ENCODE measurements at regions not wholly inside any gene's neighbourhood (a gene's known extent, or its start where the extent isn't known, plus 50 kb on each side); places are given as distances from the start of the nearest gene placed in this dataset.

DNA sequence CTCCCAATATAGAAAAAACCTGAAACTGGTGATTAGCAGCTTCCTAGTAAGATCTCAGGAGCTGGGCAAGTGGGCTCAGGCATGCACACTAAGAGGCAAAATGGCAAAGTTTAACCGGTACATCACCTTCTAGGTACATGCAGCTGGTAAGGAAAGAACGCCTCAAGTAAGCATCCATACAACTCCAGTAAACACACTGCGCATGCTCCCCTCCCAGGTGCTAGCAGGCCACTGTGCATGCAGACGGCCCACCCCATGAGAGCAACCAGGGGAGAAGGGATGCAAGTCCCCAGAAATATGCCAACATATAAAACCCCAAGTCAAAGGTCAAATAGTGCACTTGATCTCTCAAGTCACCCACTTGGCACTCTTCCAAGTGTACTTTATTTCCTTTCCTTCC lies 228.6 kb upstream of the KIF2A start:
- WGBS, 3 donors: 52 to 82% (median 81%) methylated on average over 4 of the region's 4 CpGs
- DNase-seq (peak in 1 of 2 donors; percentile 38), FAIRE-seq (no peak)
- H3K27ac ChIP-seq (ENCODE audit: low read depth in 1 of 3, low read length in 2 of 3): no peak overlapping the region
- H3K4me1 ChIP-seq (ENCODE audit: control insufficient read depth in 3 of 3, insufficient read depth in 2 of 3, low read depth in 1 of 3, low read length in 2 of 3): no peaks in the 10 kb centered on the region
- no peaks in the 10 kb centered on the region for H3K36me3 ChIP-seq (ENCODE audit: control insufficient read depth in 3 of 3, insufficient read depth in 2 of 3, low read depth in 1 of 3, low read length in 3 of 3)
- peaks cover 0 to 2% (median 0%) of the 10 kb centered on the region in 3 donors for H3K27me3 ChIP-seq (ENCODE audit: control insufficient read depth in 3 of 3, insufficient read depth in 3 of 3, low read length in 3 of 3)
- H3K4me3 ChIP-seq (ENCODE audit: low read depth in 1 of 3, low read length in 3 of 3): no peak overlapping the region
- H3K9me3 ChIP-seq (ENCODE audit: control insufficient read depth in 2 of 2, insufficient read depth in 1 of 2, low read depth in 1 of 2, low read length in 1 of 2): peaks cover 0 to 3% of the 10 kb centered on the region in 2 donors

DNA sequence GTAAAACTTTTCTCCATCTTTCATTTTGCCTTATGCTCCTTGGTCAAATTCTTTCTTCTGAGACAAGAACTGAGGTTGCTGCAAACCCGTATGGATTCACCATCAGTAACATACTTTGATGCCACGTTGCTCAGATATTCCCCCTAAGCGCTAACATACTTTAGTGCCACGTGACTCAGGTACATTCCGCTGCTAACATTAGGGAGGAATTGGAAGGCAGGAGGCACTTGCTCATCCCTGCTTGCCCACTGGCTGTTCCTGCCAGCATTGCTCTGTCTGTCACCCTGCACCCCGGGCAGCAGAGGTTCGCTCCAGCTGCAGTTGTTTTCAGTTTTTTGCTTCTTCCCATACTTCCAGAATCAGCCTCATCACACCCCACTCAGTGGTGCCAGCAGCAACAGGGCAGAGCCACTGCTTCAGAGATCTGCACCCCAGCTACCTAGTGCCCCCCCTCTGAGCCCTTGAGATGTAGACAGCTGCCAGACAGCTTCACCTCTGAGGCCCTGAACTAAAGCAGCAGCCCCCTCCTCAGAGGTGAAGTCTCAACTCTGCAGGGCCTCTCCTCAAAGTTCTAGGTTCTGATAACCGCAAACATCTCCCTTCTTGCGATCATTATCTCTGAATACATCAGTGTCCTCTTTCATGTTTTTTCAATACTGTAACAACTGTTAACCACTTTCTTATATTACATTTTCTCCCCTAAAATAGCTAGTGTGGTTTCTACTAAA lies 228.0 kb upstream of the KIF2A start:
- peaks cover 0 to 3% of the 10 kb centered on the region in 2 donors for H3K9me3 ChIP-seq (ENCODE audit: control insufficient read depth in 2 of 2, insufficient read depth in 1 of 2, low read depth in 1 of 2, low read length in 1 of 2)
- no peak overlapping the region for H3K27ac ChIP-seq (ENCODE audit: low read depth in 1 of 3, low read length in 2 of 3)
- FAIRE-seq (no peak), DNase-seq (no peak)
- H3K4me3 ChIP-seq (ENCODE audit: low read depth in 1 of 3, low read length in 3 of 3): no peak overlapping the region
- no peaks in the 10 kb centered on the region for H3K4me1 ChIP-seq (ENCODE audit: control insufficient read depth in 3 of 3, insufficient read depth in 2 of 3, low read depth in 1 of 3, low read length in 2 of 3)
- H3K36me3 ChIP-seq (ENCODE audit: control insufficient read depth in 3 of 3, insufficient read depth in 2 of 3, low read depth in 1 of 3, low read length in 3 of 3): no peaks in the 10 kb centered on the region
- WGBS, 3 donors: 66 to 72% (median 68%) methylated on average over 9 of the region's 9 CpGs
- H3K27me3 ChIP-seq (ENCODE audit: control insufficient read depth in 3 of 3, insufficient read depth in 3 of 3, low read length in 3 of 3): peaks cover 0 to 2% (median 0%) of the 10 kb centered on the region in 3 donors

DNA sequence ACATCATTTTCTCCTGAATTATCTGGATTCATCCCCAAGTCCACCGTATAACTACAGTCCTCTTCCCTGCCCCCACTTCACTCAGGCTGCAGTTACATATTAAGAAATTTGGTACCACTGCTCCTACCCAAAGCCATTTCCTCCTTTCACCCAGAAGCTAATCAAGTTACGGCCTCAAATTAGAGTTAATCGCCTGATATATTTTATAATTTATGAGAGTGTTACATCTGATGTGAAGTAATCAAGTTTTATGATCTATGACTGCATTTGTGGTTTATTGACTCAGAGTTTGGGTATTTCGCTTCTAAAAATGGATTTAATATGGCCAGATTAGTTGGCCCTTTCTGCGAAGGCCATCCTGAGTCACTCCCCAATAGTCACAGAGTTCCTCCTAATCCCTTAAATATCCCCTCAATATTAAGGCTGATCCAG lies 223.6 kb upstream of the KIF2A start:
- FAIRE-seq: no peak
- Histone ChIP-seq H3K27ac (ENCODE audit: low read depth in 1 of 3, low read length in 2 of 3) (no peak overlapping the region), H3K9me3 (ENCODE audit: control insufficient read depth in 2 of 2, insufficient read depth in 1 of 2, low read depth in 1 of 2, low read length in 1 of 2) (peaks cover 0 to 3% of the 10 kb centered on the region in 2 donors), H3K36me3 (ENCODE audit: control insufficient read depth in 3 of 3, insufficient read depth in 2 of 3, low read depth in 1 of 3, low read length in 3 of 3) (no peaks in the 10 kb centered on the region), H3K4me3 (ENCODE audit: low read depth in 1 of 3, low read length in 3 of 3) (no peak overlapping the region), H3K27me3 (ENCODE audit: control insufficient read depth in 3 of 3, insufficient read depth in 3 of 3, low read length in 3 of 3) (peaks cover 0 to under 1% (median 0%) of the 10 kb centered on the region in 3 donors), H3K4me1 (ENCODE audit: control insufficient read depth in 3 of 3, insufficient read depth in 2 of 3, low read depth in 1 of 3, low read length in 2 of 3) (no peaks in the 10 kb centered on the region)
- no peak for DNase-seq
- WGBS, 3 donors: 34 to 61% (median 47%) methylated on average over 5 of the region's 5 CpGs

DNA sequence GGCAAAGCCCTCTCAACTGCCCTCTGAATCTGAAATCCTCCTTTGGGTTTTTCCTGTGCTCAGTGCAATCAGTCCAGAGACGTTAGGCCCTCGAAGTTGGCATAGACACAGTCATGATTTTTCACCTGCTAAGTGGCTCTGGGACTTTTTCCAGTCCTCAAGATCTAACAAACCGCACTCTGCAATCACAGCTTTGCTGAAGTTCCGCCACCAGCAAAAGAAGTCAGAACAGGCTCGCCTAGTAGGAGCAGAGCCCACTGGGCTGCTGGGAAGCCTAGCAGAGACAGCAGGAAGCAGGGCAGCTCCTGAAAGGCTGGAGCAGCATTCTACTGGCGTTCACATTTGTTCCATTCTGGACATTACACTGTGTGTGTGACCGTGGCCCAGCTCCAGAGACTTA lies 222.8 kb upstream of the KIF2A start:
- FAIRE-seq: no peak
- no peak for DNase-seq
- H3K27me3 ChIP-seq (ENCODE audit: control insufficient read depth in 3 of 3, insufficient read depth in 3 of 3, low read length in 3 of 3): no peaks in the 10 kb centered on the region
- H3K4me3 ChIP-seq (ENCODE audit: low read depth in 1 of 3, low read length in 3 of 3): no peak overlapping the region
- 74 to 80% (median 78%) methylated on average over 7 of the region's 7 CpGs for WGBS, 3 donors
- H3K9me3 ChIP-seq (ENCODE audit: control insufficient read depth in 2 of 2, insufficient read depth in 1 of 2, low read depth in 1 of 2, low read length in 1 of 2): no peaks in the 10 kb centered on the region
- no peak overlapping the region for H3K27ac ChIP-seq (ENCODE audit: low read depth in 1 of 3, low read length in 2 of 3)
- H3K36me3 ChIP-seq (ENCODE audit: control insufficient read depth in 3 of 3, insufficient read depth in 2 of 3, low read depth in 1 of 3, low read length in 3 of 3): no peaks in the 10 kb centered on the region
- no peaks in the 10 kb centered on the region for H3K4me1 ChIP-seq (ENCODE audit: control insufficient read depth in 3 of 3, insufficient read depth in 2 of 3, low read depth in 1 of 3, low read length in 2 of 3)

DNA sequence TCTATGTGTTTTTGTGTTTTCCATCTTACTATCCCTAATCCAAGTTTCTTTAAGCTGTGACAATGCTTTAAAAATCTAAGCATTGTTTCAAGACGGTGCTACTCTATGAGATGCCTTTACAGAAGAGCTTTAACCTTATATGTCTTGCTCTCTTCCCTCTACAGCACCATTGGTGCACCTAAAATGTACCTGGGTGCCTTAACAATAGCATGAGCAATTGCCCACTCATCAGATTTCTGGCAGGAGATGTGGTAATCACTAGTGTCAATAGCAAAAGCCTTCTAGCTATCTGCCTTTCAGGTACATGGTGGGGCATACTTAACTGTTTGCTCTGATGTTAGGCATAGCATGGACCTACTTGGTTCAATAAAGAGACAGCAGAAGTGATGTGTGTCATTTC lies 222.3 kb upstream of the KIF2A start:
- no peaks in the 10 kb centered on the region for H3K36me3 ChIP-seq (ENCODE audit: control insufficient read depth in 3 of 3, insufficient read depth in 2 of 3, low read depth in 1 of 3, low read length in 3 of 3)
- FAIRE-seq (no peak), DNase-seq (no peak)
- no peaks in the 10 kb centered on the region for H3K9me3 ChIP-seq (ENCODE audit: control insufficient read depth in 2 of 2, insufficient read depth in 1 of 2, low read depth in 1 of 2, low read length in 1 of 2)
- WGBS, 3 donors: 84 to 87% (median 87%) methylated on average over 1 of the region's 1 CpG
- no peaks in the 10 kb centered on the region for H3K4me1 ChIP-seq (ENCODE audit: control insufficient read depth in 3 of 3, insufficient read depth in 2 of 3, low read depth in 1 of 3, low read length in 2 of 3)
- no peaks in the 10 kb centered on the region for H3K27me3 ChIP-seq (ENCODE audit: control insufficient read depth in 3 of 3, insufficient read depth in 3 of 3, low read length in 3 of 3)
- H3K4me3 ChIP-seq (ENCODE audit: low read depth in 1 of 3, low read length in 3 of 3): no peak overlapping the region
- H3K27ac ChIP-seq (ENCODE audit: low read depth in 1 of 3, low read length in 2 of 3): no peak overlapping the region

DNA sequence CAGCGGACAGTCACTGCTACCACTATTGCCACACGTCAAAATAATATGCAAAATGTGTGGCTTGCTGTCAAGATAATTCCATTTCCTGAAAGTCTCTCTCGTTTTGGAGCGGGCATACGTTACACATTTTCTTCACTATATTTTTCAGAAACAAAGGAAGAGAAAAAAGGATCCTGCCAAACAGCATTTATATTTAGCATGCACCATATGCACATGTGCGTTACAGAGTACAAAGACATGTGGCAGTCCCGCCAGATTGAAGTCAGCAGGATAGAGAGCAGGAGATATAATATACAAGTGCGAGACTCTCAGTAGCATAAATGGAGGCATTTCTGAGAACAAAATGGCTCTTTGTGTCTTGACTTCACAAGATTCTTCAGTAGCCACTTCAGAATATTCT lies 221.6 kb upstream of the KIF2A start:
- no peak for FAIRE-seq
- no peak for DNase-seq
- Histone ChIP-seq H3K27ac (ENCODE audit: low read depth in 1 of 3, low read length in 2 of 3) (no peak overlapping the region), H3K9me3 (ENCODE audit: control insufficient read depth in 2 of 2, insufficient read depth in 1 of 2, low read depth in 1 of 2, low read length in 1 of 2) (no peaks in the 10 kb centered on the region), H3K27me3 (ENCODE audit: control insufficient read depth in 3 of 3, insufficient read depth in 3 of 3, low read length in 3 of 3) (no peaks in the 10 kb centered on the region), H3K36me3 (ENCODE audit: control insufficient read depth in 3 of 3, insufficient read depth in 2 of 3, low read depth in 1 of 3, low read length in 3 of 3) (no peaks in the 10 kb centered on the region), H3K4me1 (ENCODE audit: control insufficient read depth in 3 of 3, insufficient read depth in 2 of 3, low read depth in 1 of 3, low read length in 2 of 3) (no peaks in the 10 kb centered on the region), H3K4me3 (ENCODE audit: low read depth in 1 of 3, low read length in 3 of 3) (no peak overlapping the region)
- WGBS, 3 donors: 87 to 91% (median 91%) methylated on average over 8 of the region's 8 CpGs

DNA sequence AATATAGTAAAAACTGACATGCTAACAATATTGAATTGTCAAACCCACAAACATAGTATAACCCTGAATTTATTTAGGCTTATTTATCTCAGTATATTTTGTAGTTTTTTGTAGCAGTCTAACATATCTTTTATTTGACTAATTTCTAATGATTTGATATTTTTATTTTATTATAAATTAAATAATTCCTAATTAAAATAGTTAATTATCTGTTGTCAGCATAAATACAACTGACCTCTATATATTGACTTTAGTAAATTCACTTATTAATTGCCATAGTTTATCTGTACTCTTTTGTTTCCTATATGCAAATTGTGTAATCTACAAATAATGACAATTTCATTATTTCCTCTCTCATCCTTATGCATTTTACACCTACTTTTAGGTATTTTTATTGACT lies 215.1 kb upstream of the KIF2A start:
- H3K27me3 ChIP-seq (ENCODE audit: control insufficient read depth in 3 of 3, insufficient read depth in 3 of 3, low read length in 3 of 3): no peaks in the 10 kb centered on the region
- no peak overlapping the region for H3K4me3 ChIP-seq (ENCODE audit: low read depth in 1 of 3, low read length in 3 of 3)
- DNase-seq (no peak), FAIRE-seq (peak; percentile 84)
- H3K4me1 ChIP-seq (ENCODE audit: control insufficient read depth in 3 of 3, insufficient read depth in 2 of 3, low read depth in 1 of 3, low read length in 2 of 3): no peaks in the 10 kb centered on the region
- H3K9me3 ChIP-seq (ENCODE audit: control insufficient read depth in 2 of 2, insufficient read depth in 1 of 2, low read depth in 1 of 2, low read length in 1 of 2): no peaks in the 10 kb centered on the region
- H3K36me3 ChIP-seq (ENCODE audit: control insufficient read depth in 3 of 3, insufficient read depth in 2 of 3, low read depth in 1 of 3, low read length in 3 of 3): no peaks in the 10 kb centered on the region
- no peak overlapping the region for H3K27ac ChIP-seq (ENCODE audit: low read depth in 1 of 3, low read length in 2 of 3)

DNA sequence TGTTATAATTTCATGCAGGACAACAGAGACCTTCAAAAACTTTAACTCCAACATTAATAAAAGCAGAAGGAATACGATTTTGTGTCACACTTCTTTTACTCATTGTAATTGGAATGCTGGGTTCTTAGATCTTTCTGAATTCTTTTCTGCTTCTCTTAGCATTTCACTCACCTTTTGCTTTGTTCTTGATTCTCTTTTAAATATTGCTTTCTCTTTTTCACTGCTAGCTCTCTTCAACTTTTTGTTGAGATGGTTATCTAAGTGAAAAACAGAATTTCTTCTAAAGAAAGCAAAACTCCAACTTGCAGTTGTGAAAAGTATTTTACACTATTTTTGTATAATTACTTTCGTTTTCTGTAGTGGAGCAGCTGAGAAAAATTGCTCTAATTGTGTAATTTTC lies 212.6 kb upstream of the KIF2A start:
- Histone ChIP-seq H3K4me1 (ENCODE audit: control insufficient read depth in 3 of 3, insufficient read depth in 2 of 3, low read depth in 1 of 3, low read length in 2 of 3) (no peaks in the 10 kb centered on the region), H3K36me3 (ENCODE audit: control insufficient read depth in 3 of 3, insufficient read depth in 2 of 3, low read depth in 1 of 3, low read length in 3 of 3) (no peaks in the 10 kb centered on the region), H3K9me3 (ENCODE audit: control insufficient read depth in 2 of 2, insufficient read depth in 1 of 2, low read depth in 1 of 2, low read length in 1 of 2) (no peaks in the 10 kb centered on the region), H3K27me3 (ENCODE audit: control insufficient read depth in 3 of 3, insufficient read depth in 3 of 3, low read length in 3 of 3) (no peaks in the 10 kb centered on the region), H3K4me3 (ENCODE audit: low read depth in 1 of 3, low read length in 3 of 3) (no peak overlapping the region), H3K27ac (ENCODE audit: low read depth in 1 of 3, low read length in 2 of 3) (no peak overlapping the region)
- no peak for FAIRE-seq
- DNase-seq: no peak
- WGBS, 3 donors: 17 to 36% (median 36%) methylated on average over 2 of the region's 2 CpGs

DNA sequence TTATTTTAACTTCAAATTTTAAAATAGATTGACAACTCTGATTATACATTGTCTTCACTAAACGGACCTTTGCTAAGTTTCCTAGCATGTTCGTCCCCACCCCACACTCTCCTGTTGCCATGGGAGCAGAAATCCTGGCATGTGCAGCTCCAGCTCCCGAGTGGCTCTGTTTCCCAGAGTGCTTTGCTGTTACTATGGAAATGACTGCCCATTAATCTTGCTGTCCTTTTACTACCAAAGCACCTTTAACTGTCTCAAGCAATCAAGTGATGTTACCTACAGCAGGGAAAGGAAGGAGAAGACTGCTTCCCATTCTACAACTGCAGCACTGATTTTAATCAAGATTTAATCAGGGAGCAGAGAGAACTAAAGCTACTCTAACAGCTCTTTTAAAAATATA lies 212.0 kb upstream of the KIF2A start:
- no peak overlapping the region for H3K4me3 ChIP-seq (ENCODE audit: low read depth in 1 of 3, low read length in 3 of 3)
- FAIRE-seq: no peak

More for the DNA sequence above, 212.0 kb upstream of the KIF2A start:
- no peak overlapping the region for H3K27ac ChIP-seq (ENCODE audit: low read depth in 1 of 3, low read length in 2 of 3)
- H3K4me1 ChIP-seq (ENCODE audit: control insufficient read depth in 3 of 3, insufficient read depth in 2 of 3, low read depth in 1 of 3, low read length in 2 of 3): no peaks in the 10 kb centered on the region
- WGBS, 3 donors: 0 to 2% (median 1%) methylated on average over 3 of the region's 3 CpGs
- no peaks in the 10 kb centered on the region for H3K36me3 ChIP-seq (ENCODE audit: control insufficient read depth in 3 of 3, insufficient read depth in 2 of 3, low read depth in 1 of 3, low read length in 3 of 3)
- H3K9me3 ChIP-seq (ENCODE audit: control insufficient read depth in 2 of 2, insufficient read depth in 1 of 2, low read depth in 1 of 2, low read length in 1 of 2): no peaks in the 10 kb centered on the region
- H3K27me3 ChIP-seq (ENCODE audit: control insufficient read depth in 3 of 3, insufficient read depth in 3 of 3, low read length in 3 of 3): no peaks in the 10 kb centered on the region
- peak; percentile 9 to 51 for DNase-seq

Measured in small intestine (tissue), 7 donors.